Neural cell (in vitro differentiated cells): ENCODE measurements at regions not wholly inside any gene's neighbourhood (a gene's known extent, or its start where the extent isn't known, plus 50 kb on each side); places are given as distances from the start of the nearest gene placed in this dataset.

Experiments used
- H2AFZ ChIP-seq: fragments of 200-600, 300-800 bp; sonication (generic), shearing (Covaris generic); 2 replicates; pipeline ENCODE4 v1.6.0; 2014; ENCODE audit warnings: low read depth, mild to moderate bottlenecking, antibody characterized with exemption, low read length, moderate library complexity
- H3F3A ChIP-seq: fragments of 200-600 bp; shearing (Covaris generic); 2 replicates; pipeline ENCODE4 v1.6.1; 2016; ENCODE audit warnings: mild to moderate bottlenecking, moderate library complexity, mixed read lengths, antibody characterized with exemption, low read length; ENCODE audit not compliant: insufficient read depth, poor library complexity, severe bottlenecking
- H3K27ac ChIP-seq: fragments of 200-600, 300-800 bp; sonication (generic), shearing (Covaris generic); 2 replicates; pipeline ENCODE4 v1.5.1; 2014; ENCODE audit warnings: mild to moderate bottlenecking, low read length, moderate library complexity
- H3K27me3 ChIP-seq: fragments of 300-800, 200-600 bp; sonication (generic), shearing (Covaris generic); 2 replicates; pipeline ENCODE4 v1.6.0; 2014; ENCODE audit warnings: mild to moderate bottlenecking, low read depth, low read length, moderate library complexity; ENCODE audit not compliant: insufficient read depth
- H3K36me3 ChIP-seq: fragments of 300-800, 200-600 bp; sonication (generic), shearing (Covaris generic); 2 replicates; pipeline ENCODE4 v1.5.1; 2014; ENCODE audit warnings: mild to moderate bottlenecking, antibody characterized with exemption, low read length, moderate library complexity; ENCODE audit not compliant: insufficient read depth
- H3K4me2 ChIP-seq: fragments of 300-800, 200-600 bp; sonication (generic), shearing (Covaris generic); 2 replicates; pipeline ENCODE4 v1.6.0; 2014; ENCODE audit warnings: mild to moderate bottlenecking, low read length
- H3K4me3 ChIP-seq: fragments of 300-800, 200-600 bp; sonication (generic), shearing (Covaris generic); 2 replicates; pipeline ENCODE4 v1.5.1; 2014; ENCODE audit warnings: mild to moderate bottlenecking, low read length, moderate library complexity
- H3K79me2 ChIP-seq: fragments of 200-600 bp; shearing (Covaris generic); replicated peaks from 2 replicates; pipeline ENCODE4 v1.6.0; 2014; ENCODE audit warnings: mild to moderate bottlenecking, low read length, moderate library complexity; ENCODE audit not compliant: insufficient read depth
- H3K9ac ChIP-seq: fragments of 300-800, 200-600 bp; sonication (generic), shearing (Covaris generic); 2 replicates; pipeline ENCODE4 v1.6.1; 2016; ENCODE audit warnings: mild to moderate bottlenecking, low read length, mixed read lengths
- H3K9me2 ChIP-seq: fragments of 200-600 bp; shearing (Covaris generic); 2 replicates; pipeline ENCODE4 v1.6.1; 2016; ENCODE audit warnings: mild to moderate bottlenecking, low read length, mixed read lengths; ENCODE audit not compliant: insufficient read depth
- H3K9me3 ChIP-seq: fragments of 200-600, 300-800 bp; sonication (generic), shearing (Covaris generic); 2 replicates; pipeline ENCODE4 v1.6.1; 2016; ENCODE audit warnings: mild to moderate bottlenecking, mixed run types, low read length, moderate library complexity, mixed read lengths
- H4K20me1 ChIP-seq: fragments of 200-600 bp; shearing (Covaris generic); 2 replicates; pipeline ENCODE4 v1.6.1; 2016; ENCODE audit warnings: mild to moderate bottlenecking, mixed run types; ENCODE audit not compliant: insufficient read depth
- EP300 ChIP-seq: fragments of 450-650 bp; conservative IDR thresholded peaks from 2 replicates; pipeline ENCODE4 v1.6.1; 2014; ENCODE audit warnings: antibody characterized with exemption, mild to moderate bottlenecking, moderate library complexity; ENCODE audit not compliant: poor library complexity, severe bottlenecking
- EZH2 ChIP-seq: fragments of 200-600, 300-800 bp; shearing (Covaris generic), sonication (generic); IDR thresholded peaks from 2 replicates; pipeline ENCODE4 v1.6.1; 2014; ENCODE audit warnings: antibody characterized with exemption, low read length, borderline replicate concordance, mild to moderate bottlenecking; ENCODE audit not compliant: insufficient read depth, poor library complexity, severe bottlenecking
- MXI1 ChIP-seq: fragments of 450-650 bp; conservative IDR thresholded peaks from 2 replicates; pipeline ENCODE4 v1.6.1; 2014; ENCODE audit warnings: antibody characterized with exemption, mild to moderate bottlenecking; ENCODE audit not compliant: poor library complexity, severe bottlenecking
- POLR2AphosphoS5 ChIP-seq: IDR thresholded peaks from 2 replicates; pipeline ENCODE4 v1.6.1; 2012
- RAD21 ChIP-seq: fragments of 450-650 bp; conservative IDR thresholded peaks from 2 replicates; pipeline ENCODE4 v1.6.1; 2014; ENCODE audit warnings: antibody characterized with exemption, mild to moderate bottlenecking, moderate library complexity
- SMC3 ChIP-seq: fragments of 450-650 bp; conservative IDR thresholded peaks from 2 replicates; pipeline ENCODE4 v1.6.1; 2014; ENCODE audit warnings: antibody characterized with exemption, mild to moderate bottlenecking, moderate library complexity; ENCODE audit not compliant: poor library complexity
- TAF1 ChIP-seq: IDR thresholded peaks from 2 replicates; pipeline ENCODE4 v1.6.1; 2012; ENCODE audit warnings: low read depth
- TF ChIP-seq, protein P1 (sequence below): fragments of 450-650 bp; IDR thresholded peaks from 2 replicates; pipeline ENCODE4 v1.5.1; 2014; ENCODE audit warnings: antibody characterized with exemption, mild to moderate bottlenecking, moderate library complexity; ENCODE audit not compliant: poor library complexity, severe bottlenecking
- TF ChIP-seq, protein P2 (sequence below): IDR thresholded peaks from 2 replicates; pipeline ENCODE4 v1.6.1; 2012; ENCODE audit warnings: borderline replicate concordance

DNA sequence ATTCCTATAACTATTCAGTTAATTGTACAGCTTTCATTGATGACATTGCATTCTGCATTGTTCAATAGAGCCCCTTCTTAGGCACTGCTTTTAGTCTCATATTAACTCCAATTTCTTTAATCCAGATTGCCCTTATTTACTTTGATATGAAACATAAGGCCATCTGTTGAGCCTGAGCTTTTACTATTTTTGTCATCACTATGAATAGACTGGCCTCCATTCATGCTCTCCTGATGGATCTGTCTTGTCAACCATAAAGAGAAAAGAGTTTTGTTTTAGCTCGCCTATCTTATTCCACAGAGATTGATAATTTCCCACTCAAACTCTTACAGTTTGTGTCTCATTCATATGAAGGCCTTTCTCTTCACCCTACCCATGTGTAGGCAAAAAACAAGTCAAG lies 159.2 kb upstream of the DTNA start:
- H3K9ac ChIP-seq = no peak overlapping the region
- no peak overlapping the region for H3K27ac ChIP-seq
- H3K79me2 ChIP-seq = no peaks in the 10 kb centered on the region
- TF ChIP-seq SMC3 (no peak), POLR2AphosphoS5 (no peak), EZH2 (no peak), EP300 (no peak), MXI1 (no peak), TAF1 (no peak), RAD21 (no peak)
- TF ChIP-seq, protein P1, sequence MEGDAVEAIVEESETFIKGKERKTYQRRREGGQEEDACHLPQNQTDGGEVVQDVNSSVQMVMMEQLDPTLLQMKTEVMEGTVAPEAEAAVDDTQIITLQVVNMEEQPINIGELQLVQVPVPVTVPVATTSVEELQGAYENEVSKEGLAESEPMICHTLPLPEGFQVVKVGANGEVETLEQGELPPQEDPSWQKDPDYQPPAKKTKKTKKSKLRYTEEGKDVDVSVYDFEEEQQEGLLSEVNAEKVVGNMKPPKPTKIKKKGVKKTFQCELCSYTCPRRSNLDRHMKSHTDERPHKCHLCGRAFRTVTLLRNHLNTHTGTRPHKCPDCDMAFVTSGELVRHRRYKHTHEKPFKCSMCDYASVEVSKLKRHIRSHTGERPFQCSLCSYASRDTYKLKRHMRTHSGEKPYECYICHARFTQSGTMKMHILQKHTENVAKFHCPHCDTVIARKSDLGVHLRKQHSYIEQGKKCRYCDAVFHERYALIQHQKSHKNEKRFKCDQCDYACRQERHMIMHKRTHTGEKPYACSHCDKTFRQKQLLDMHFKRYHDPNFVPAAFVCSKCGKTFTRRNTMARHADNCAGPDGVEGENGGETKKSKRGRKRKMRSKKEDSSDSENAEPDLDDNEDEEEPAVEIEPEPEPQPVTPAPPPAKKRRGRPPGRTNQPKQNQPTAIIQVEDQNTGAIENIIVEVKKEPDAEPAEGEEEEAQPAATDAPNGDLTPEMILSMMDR = no peak
- no peaks in the 10 kb centered on the region for H3K9me2 ChIP-seq
- H3K9me3 ChIP-seq = no peaks in the 10 kb centered on the region
- no peak overlapping the region for H2AFZ ChIP-seq
- no peaks in the 10 kb centered on the region for H3K36me3 ChIP-seq
- H3K4me3 ChIP-seq = no peak overlapping the region
- no peaks in the 10 kb centered on the region for H4K20me1 ChIP-seq
- no peaks in the 10 kb centered on the region for H3F3A ChIP-seq
- H3K27me3 ChIP-seq = no peaks in the 10 kb centered on the region
- no peak overlapping the region for H3K4me2 ChIP-seq

DNA sequence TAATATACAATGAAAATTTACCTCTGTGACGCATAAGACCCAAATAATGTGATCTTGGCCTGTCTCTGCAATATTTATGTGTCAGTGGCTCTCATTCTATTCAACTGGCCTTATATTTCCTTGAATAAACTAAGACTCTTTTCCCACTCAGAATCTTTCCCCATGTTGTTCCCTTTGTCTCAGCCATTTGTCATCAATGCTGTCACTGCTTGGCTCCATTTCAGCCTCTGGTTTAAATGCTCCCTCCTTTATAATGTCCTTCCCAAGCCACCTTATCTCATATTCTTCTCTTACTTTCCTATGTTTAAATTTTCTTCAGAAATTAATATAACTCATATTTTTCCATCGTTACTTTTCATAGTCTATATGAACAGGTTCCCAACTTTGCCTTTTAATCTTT lies 158.3 kb upstream of the DTNA start:
- Histone ChIP-seq H3F3A (no peaks in the 10 kb centered on the region), H3K79me2 (no peaks in the 10 kb centered on the region), H3K4me2 (no peak overlapping the region), H2AFZ (no peak overlapping the region), H3K27ac (no peak overlapping the region), H3K9ac (no peak overlapping the region), H3K36me3 (no peaks in the 10 kb centered on the region), H3K9me2 (no peaks in the 10 kb centered on the region), H3K27me3 (no peaks in the 10 kb centered on the region), H4K20me1 (no peaks in the 10 kb centered on the region), H3K4me3 (no peak overlapping the region), H3K9me3 (no peaks in the 10 kb centered on the region)
- TF ChIP-seq, protein P2, sequence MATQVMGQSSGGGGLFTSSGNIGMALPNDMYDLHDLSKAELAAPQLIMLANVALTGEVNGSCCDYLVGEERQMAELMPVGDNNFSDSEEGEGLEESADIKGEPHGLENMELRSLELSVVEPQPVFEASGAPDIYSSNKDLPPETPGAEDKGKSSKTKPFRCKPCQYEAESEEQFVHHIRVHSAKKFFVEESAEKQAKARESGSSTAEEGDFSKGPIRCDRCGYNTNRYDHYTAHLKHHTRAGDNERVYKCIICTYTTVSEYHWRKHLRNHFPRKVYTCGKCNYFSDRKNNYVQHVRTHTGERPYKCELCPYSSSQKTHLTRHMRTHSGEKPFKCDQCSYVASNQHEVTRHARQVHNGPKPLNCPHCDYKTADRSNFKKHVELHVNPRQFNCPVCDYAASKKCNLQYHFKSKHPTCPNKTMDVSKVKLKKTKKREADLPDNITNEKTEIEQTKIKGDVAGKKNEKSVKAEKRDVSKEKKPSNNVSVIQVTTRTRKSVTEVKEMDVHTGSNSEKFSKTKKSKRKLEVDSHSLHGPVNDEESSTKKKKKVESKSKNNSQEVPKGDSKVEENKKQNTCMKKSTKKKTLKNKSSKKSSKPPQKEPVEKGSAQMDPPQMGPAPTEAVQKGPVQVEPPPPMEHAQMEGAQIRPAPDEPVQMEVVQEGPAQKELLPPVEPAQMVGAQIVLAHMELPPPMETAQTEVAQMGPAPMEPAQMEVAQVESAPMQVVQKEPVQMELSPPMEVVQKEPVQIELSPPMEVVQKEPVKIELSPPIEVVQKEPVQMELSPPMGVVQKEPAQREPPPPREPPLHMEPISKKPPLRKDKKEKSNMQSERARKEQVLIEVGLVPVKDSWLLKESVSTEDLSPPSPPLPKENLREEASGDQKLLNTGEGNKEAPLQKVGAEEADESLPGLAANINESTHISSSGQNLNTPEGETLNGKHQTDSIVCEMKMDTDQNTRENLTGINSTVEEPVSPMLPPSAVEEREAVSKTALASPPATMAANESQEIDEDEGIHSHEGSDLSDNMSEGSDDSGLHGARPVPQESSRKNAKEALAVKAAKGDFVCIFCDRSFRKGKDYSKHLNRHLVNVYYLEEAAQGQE = no peak

DNA sequence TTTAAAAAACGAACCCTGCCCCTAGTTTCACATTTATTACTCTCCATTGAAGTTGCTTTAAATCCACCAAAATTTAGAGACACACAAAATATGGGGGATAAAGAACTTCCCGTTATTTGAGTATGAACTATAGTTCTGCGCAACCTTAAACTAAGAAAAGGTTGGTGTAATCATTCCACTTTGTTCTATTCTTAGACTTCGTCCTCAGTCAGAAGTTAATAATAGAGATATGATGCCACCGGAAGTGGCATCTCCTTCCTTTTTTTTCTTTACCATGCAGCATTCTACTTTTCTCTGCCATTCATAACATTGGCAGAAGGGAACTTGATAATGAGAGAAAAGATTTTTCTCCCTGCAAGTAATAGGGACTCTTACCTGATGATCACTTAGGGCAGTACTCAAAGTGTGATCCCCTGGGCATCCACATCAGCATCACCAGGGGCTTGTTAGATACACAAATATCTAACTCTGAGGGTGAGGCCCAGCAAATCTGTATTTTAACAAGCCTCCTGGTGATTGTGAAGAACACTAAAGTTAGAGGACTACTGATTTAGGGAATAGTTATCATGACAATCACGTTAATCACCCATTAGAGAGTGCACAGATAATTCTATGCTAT lies 147.7 kb upstream of the DTNA start:
- Histone ChIP-seq H2AFZ (no peak overlapping the region), H3K79me2 (no peaks in the 10 kb centered on the region), H3K27me3 (peaks cover 2% of the 10 kb centered on the region), H3K4me2 (no peak overlapping the region), H3K27ac (no peak overlapping the region), H3K4me3 (no peak overlapping the region), H3K9me2 (no peaks in the 10 kb centered on the region), H3K9ac (no peak overlapping the region), H4K20me1 (no peaks in the 10 kb centered on the region), H3F3A (no peaks in the 10 kb centered on the region), H3K9me3 (no peaks in the 10 kb centered on the region), H3K36me3 (no peaks in the 10 kb centered on the region)
- TF ChIP-seq MXI1 (no peak), EZH2 (no peak), EP300 (no peak), RAD21 (no peak), POLR2AphosphoS5 (no peak)
